ENCODE measurements at regions not wholly inside any gene's neighbourhood (a gene's known extent, or its start where the extent isn't known, plus 50 kb on each side); places are given as distances from the start of the nearest gene placed in this dataset.

DNA sequence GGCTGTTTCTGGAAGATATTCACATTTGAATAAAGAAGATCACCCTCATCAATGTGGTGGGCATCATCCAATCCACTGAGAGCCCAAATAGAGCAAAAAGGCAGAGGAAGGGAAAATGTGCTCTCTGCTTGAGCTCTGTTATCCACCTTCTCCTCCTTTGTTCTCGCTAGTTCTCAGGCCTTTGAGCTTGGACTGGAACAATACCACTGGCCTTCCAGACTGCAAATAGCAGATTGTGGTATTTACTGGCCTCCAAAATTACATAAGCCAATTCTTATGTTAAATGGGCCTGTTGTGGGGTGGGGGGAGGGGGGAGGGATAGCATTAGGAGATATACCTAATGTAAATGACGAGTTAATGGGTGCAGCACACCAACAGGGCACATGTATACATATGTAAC is 219.3 kb downstream of the C1orf94 start:
- no peak overlapping the region for H3K27ac Mint-ChIP-seq
- ATAC-seq (ENCODE audit: low read depth) (no peak), DNase-seq (no peak)
- POLR2A ChIA-PET, result no interaction called here
- no peaks in the 10 kb centered on the region for H3K36me3 Mint-ChIP-seq
- H3K9me3 Mint-ChIP-seq, result peaks cover 2% of the 10 kb centered on the region
- H3K4me1 Mint-ChIP-seq, result no peaks in the 10 kb centered on the region
- no peak overlapping the region for H3K4me3 Mint-ChIP-seq
- no peaks in the 10 kb centered on the region for H3K27me3 Mint-ChIP-seq

DNA sequence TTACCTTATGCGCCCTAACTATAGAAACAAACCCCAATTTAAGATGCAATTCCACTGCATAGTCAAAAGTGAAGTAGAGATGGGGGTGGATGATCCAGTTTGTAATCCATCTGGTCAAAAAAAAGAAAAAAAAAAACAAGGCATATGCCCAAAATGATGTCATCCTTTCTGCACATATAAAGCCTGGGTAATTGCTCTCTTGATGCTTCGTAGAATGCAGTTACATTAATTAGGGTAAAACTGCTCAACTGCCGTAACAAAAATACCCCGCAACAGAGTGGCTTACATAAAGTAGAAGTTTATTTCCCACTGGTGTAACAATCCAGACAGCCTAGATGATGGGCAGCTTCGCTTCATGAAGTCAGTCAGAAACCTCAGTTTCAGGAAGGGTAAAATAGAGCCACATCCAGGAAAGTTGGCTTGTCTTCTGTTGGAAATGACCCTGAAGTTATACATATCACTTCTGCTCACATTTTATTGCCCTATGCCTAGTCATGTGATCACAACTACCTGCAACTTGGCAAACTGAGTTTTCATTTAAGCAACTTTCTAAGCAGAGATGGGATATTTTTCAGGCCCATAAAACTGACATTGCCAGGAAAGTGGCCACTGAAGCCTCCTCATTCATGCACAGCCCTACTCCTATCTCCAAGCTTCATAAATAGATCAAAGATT is 221.7 kb downstream of the C1orf94 start:
- POLR2A ChIA-PET, result no interaction called here
- ATAC-seq (ENCODE audit: low read depth) (no peak), DNase-seq (no peak)
- Mint-ChIP-seq H3K9me3 (no peaks in the 10 kb centered on the region), H3K27me3 (peaks cover 3% of the 10 kb centered on the region), H3K4me1 (no peaks in the 10 kb centered on the region), H3K4me3 (no peak overlapping the region), H3K27ac (no peak overlapping the region), H3K36me3 (no peaks in the 10 kb centered on the region)

DNA sequence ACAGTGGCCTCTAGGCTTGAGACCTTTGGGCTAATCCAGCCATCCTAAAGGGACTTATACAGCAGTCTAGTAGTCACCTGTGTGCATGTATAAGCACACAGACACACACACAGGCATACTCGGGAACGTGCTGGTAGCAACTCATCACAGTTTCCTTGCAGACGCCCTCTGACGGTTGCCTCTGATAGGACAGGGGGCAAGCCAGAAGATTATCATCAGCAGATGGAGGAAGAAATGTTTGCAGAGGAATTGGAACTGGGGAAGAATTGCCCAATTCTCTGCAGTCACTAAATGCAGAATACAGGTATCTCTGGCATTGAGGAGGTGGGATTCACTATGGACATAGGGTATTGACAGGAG is 222.2 kb downstream of the C1orf94 start:
- peaks cover 3% of the 10 kb centered on the region for H3K27me3 Mint-ChIP-seq

DNA sequence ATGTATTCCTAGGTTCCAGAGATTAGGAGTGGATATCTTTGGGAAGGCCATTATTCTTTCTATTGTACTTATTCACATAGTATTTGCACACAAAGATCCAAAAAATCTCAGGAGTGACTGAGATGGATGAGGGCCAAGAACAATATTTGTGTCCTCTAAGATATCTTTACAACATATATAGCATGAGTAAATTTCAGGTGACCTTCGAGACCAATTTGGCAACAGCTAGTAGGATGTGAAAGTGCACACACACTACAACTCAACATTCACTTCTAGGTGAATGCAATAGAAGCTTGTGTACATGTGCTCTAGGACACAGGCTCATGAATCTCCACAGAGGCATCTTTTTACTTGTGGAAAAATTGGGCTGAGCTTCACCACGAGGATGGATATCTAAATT is 224.0 kb downstream of the C1orf94 start:
- Mint-ChIP-seq H3K27ac (no peak overlapping the region), H3K4me1 (no peaks in the 10 kb centered on the region), H3K27me3 (peaks cover 3% of the 10 kb centered on the region), H3K9me3 (no peaks in the 10 kb centered on the region), H3K4me3 (no peak overlapping the region), H3K36me3 (no peaks in the 10 kb centered on the region)
- no peak for ATAC-seq (ENCODE audit: low read depth)
- DNase-seq, result no peak
- POLR2A ChIA-PET, result no interaction called here

More for the DNA sequence above, 222.2 kb downstream of the C1orf94 start:
- Mint-ChIP-seq H3K36me3 (no peaks in the 10 kb centered on the region), H3K9me3 (no peaks in the 10 kb centered on the region), H3K4me3 (no peak overlapping the region), H3K4me1 (no peaks in the 10 kb centered on the region), H3K27ac (no peak overlapping the region)
- DNase-seq (no peak), ATAC-seq (ENCODE audit: low read depth) (no peak)
- POLR2A ChIA-PET, result no interaction called here

- no peaks in the 10 kb centered on the region for H3K36me3 Mint-ChIP-seq
- DNase-seq, result no peak
- H3K9me3 Mint-ChIP-seq, result no peaks in the 10 kb centered on the region
- ATAC-seq (ENCODE audit: low read depth), result no peak
- H3K4me3 Mint-ChIP-seq, result no peak overlapping the region
- peaks cover 3% of the 10 kb centered on the region for H3K27me3 Mint-ChIP-seq
- POLR2A ChIA-PET, result no interaction called here
- H3K27ac Mint-ChIP-seq, result no peak overlapping the region
- no peaks in the 10 kb centered on the region for H3K4me1 Mint-ChIP-seq
Measured at GRCh38 chr1:34403156-34403555, 226.4 kb downstream of the C1orf94 start.

DNA sequence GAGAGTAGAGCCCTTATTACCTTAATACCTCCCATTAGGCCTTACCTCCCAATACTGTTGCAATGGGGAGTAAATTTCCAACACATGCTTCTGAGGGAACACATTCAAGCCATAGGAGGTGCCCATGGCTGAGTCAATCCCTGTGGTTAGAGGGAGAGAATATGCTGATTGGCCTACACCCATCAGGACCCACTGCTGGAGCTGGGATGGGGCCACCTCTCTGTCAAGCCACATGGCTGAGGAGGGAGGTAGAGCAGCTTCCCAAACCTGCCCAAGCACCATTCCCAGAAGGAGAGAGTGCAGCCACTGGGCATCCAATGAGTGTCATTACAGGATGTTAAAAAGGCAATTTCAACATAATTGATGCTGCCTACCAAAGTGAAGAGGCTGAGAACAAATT is 228.1 kb downstream of the C1orf94 start:
- no peak overlapping the region for H3K27ac Mint-ChIP-seq
- H3K27me3 Mint-ChIP-seq, result peaks cover 3% of the 10 kb centered on the region
- no peak for ATAC-seq (ENCODE audit: low read depth)
- H3K4me1 Mint-ChIP-seq, result no peaks in the 10 kb centered on the region
- no peak for DNase-seq
- H3K4me3 Mint-ChIP-seq, result no peak overlapping the region
- POLR2A ChIA-PET, result no interaction called here
- H3K36me3 Mint-ChIP-seq, result no peaks in the 10 kb centered on the region
- no peaks in the 10 kb centered on the region for H3K9me3 Mint-ChIP-seq

GRCh38 chr1:34405266-34405959 is 228.7 kb downstream of the C1orf94 start:
- peaks cover 3% of the 10 kb centered on the region for H3K27me3 Mint-ChIP-seq
- POLR2A ChIA-PET, result no interaction called here
- H3K4me1 Mint-ChIP-seq, result no peaks in the 10 kb centered on the region
- H3K9me3 Mint-ChIP-seq, result no peaks in the 10 kb centered on the region
- no peak overlapping the region for H3K4me3 Mint-ChIP-seq
- no peaks in the 10 kb centered on the region for H3K36me3 Mint-ChIP-seq
- DNase-seq, result no peak
- no peak overlapping the region for H3K27ac Mint-ChIP-seq
- ATAC-seq (ENCODE audit: low read depth), result no peak

- H3K27ac Mint-ChIP-seq, result no peak overlapping the region
- no peak overlapping the region for H3K4me3 Mint-ChIP-seq
- no peak for ATAC-seq (ENCODE audit: low read depth)
- no peaks in the 10 kb centered on the region for H3K36me3 Mint-ChIP-seq
- no peaks in the 10 kb centered on the region for H3K4me1 Mint-ChIP-seq
- H3K9me3 Mint-ChIP-seq, result no peaks in the 10 kb centered on the region
- DNase-seq, result no peak
- peaks cover 4% of the 10 kb centered on the region for H3K27me3 Mint-ChIP-seq
- POLR2A ChIA-PET, result no interaction called here
Measured at GRCh38 chr1:34406377-34406776, 229.7 kb downstream of the C1orf94 start.

- H3K36me3 Mint-ChIP-seq, result no peaks in the 10 kb centered on the region
Measured at GRCh38 chr1:34406833-34407539, 230.3 kb downstream of the C1orf94 start.

DNA sequence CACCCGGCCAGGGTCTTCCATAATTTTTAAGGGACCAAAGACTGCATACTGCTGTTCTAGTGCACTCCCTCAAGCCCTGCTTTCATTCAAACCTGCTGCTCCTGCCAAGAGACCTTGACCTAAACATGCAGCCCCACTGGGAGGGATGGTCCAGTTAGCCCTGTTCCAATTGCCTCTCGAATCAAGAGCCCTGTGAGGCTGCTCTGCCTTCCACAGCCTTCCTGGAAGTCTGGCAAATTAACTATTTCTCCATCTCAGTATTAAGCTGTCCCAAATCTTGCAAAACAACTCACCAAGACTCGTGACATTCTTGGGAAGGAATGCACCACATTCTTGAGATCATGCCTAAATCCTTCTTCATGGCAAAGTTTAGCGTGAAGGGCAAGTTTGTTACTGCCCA is 231.3 kb downstream of the C1orf94 start:
- POLR2A ChIA-PET, result no interaction called here
- Mint-ChIP-seq H3K27me3 (peaks cover 4% of the 10 kb centered on the region), H3K36me3 (no peaks in the 10 kb centered on the region), H3K4me1 (no peaks in the 10 kb centered on the region), H3K27ac (no peak overlapping the region), H3K4me3 (no peak overlapping the region), H3K9me3 (no peaks in the 10 kb centered on the region)
- no peak for DNase-seq
- ATAC-seq (ENCODE audit: low read depth), result no peak

More at GRCh38 chr1:34406833-34407539, 230.3 kb downstream of the C1orf94 start:
- Mint-ChIP-seq H3K27ac (no peak overlapping the region), H3K27me3 (peaks cover 4% of the 10 kb centered on the region), H3K9me3 (no peaks in the 10 kb centered on the region), H3K4me1 (no peaks in the 10 kb centered on the region), H3K4me3 (no peak overlapping the region)
- no peak for ATAC-seq (ENCODE audit: low read depth)
- POLR2A ChIA-PET, result no interaction called here
- no peak for DNase-seq

GRCh38 chr1:34409689-34410229 is 233.1 kb downstream of the C1orf94 start:
- H3K9me3 Mint-ChIP-seq, result no peaks in the 10 kb centered on the region
- no peak for ATAC-seq (ENCODE audit: low read depth)
- H3K4me3 Mint-ChIP-seq, result no peak overlapping the region

GRCh38 chr1:34412598-34413370 is 236.1 kb downstream of the C1orf94 start:
- H3K4me3 Mint-ChIP-seq, result no peak overlapping the region
- no peak overlapping the region for H3K27ac Mint-ChIP-seq
- no peaks in the 10 kb centered on the region for H3K9me3 Mint-ChIP-seq
- H3K27me3 Mint-ChIP-seq, result peaks cover 9% of the 10 kb centered on the region
- POLR2A ChIA-PET, result no interaction called here
- ATAC-seq (ENCODE audit: low read depth) (no peak), DNase-seq (no peak)
- no peaks in the 10 kb centered on the region for H3K4me1 Mint-ChIP-seq
- H3K36me3 Mint-ChIP-seq, result no peaks in the 10 kb centered on the region

More at GRCh38 chr1:34409689-34410229, 233.1 kb downstream of the C1orf94 start:
- Mint-ChIP-seq H3K36me3 (no peaks in the 10 kb centered on the region), H3K4me1 (no peaks in the 10 kb centered on the region), H3K27me3 (peaks cover 2% of the 10 kb centered on the region), H3K27ac (no peak overlapping the region)
- no peak for DNase-seq
- POLR2A ChIA-PET, result no interaction called here

DNA sequence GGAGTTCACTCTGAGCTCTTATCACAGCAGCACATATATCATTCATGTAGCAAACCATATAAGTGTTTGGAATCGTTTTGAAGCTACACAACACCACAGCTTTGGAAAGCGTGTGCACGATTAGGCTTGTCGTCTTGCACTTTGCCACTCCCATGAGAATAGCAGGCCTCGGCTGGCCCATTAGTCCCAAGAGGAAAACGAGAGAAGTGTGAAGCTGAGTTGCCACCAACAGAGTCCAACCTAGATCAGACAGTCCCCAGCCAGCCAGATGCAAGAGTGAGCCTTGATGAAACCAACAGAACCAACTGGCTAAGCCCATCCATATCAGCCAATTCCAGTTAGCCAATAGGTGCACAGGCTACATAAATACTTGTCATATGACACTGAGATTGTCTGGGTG is 238.4 kb downstream of the C1orf94 start:
- Mint-ChIP-seq H3K27me3 (peaks cover 9% of the 10 kb centered on the region), H3K4me3 (no peak overlapping the region), H3K9me3 (no peaks in the 10 kb centered on the region), H3K36me3 (no peaks in the 10 kb centered on the region), H3K4me1 (no peaks in the 10 kb centered on the region), H3K27ac (no peak overlapping the region)
- no peak for DNase-seq
- no peak for ATAC-seq (ENCODE audit: low read depth)
- POLR2A ChIA-PET, result no interaction called here
